ENCODE measurements at regions not wholly inside any gene's neighbourhood (a gene's known extent, or its start where the extent isn't known, plus 50 kb on each side); places are given as distances from the start of the nearest gene placed in this dataset.

GRCh38 chr13:65631078-65631477, 1599.1 kb downstream of the PCDH9 start:
- TF ChIP-seq CTCF (IDR thresholded peaks at IDR 0.05; ENCODE audit: extremely low read depth in 1 of 2, insufficient read depth in 1 of 2, low read depth in 1 of 2, low read length in 2 of 2) (no peak), MAX (IDR thresholded peaks at IDR 0.05; ENCODE audit: insufficient read depth, insufficient read length) (no peak), POLR2A (IDR thresholded peaks at IDR 0.05; ENCODE audit: low read depth, low read length) (no peak)

Data from endothelial cell of umbilical vein (primary cell).